Endothelial cell of umbilical vein (primary cell): ENCODE measurements at regions not wholly inside any gene's neighbourhood (a gene's known extent, or its start where the extent isn't known, plus 50 kb on each side); places are given as distances from the start of the nearest gene placed in this dataset.

Experiments used
- BruUV-seq: library from RNA; stranded (reverse); fragments of 400-500 nt; replicated peaks from 2 replicates; lab custom pipeline; 2021; lab: Mats Ljungman, UMichigan
- CTCF ChIA-PET: fragments of 300-600, 350-600 bp; sonication (Branson Sonifier 250); formaldehyde crosslinking; loops from one replicate; lab custom pipeline; 2021; ENCODE audit warnings: antibody characterized with exemption, inconsistent platforms; lab: Charles Lee
- POLR2A ChIA-PET: fragments of 300-600, 350-600 bp; sonication (Branson Sonifier 250); formaldehyde crosslinking; loops from one replicate; lab custom pipeline; 2021; ENCODE audit warnings: antibody characterized with exemption, inconsistent platforms; lab: Charles Lee
- DNase-seq: peaks from one replicate; pipeline ENCODE4 v3.0.0-alpha.2; 2011; ENCODE audit warnings: low read depth, low spot score
- FAIRE-seq: peaks from 2 replicates; lab custom pipeline; 2011; peaks lifted over from hg19 to GRCh38; lab: Jason Lieb, UNC
- H2AFZ ChIP-seq: 2 replicates; pipeline ENCODE4 v1.6.0; 2012; ENCODE audit warnings: low read depth, low read length, control low read depth, inconsistent platforms
- H3K27ac ChIP-seq: 2 replicates; pipeline ENCODE4 v1.5.1; 2011; ENCODE audit warnings: low read depth, mild to moderate bottlenecking, control low read depth, low read length, moderate library complexity; ENCODE audit not compliant: insufficient read depth
- H3K27me3 ChIP-seq, 2 experiments: 2 replicates each; pipeline versions ENCODE4 v1.6.0 to v1.6.1; 2011; ENCODE audit warnings: low read length in 2 of 2, mixed read lengths in 1 of 2; ENCODE audit not compliant: control insufficient read depth in 2 of 2, insufficient read depth in 2 of 2
- H3K36me3 ChIP-seq, 2 experiments: 2 replicates in 1 of 2; 3 replicates in 1 of 2; pipeline ENCODE4 v1.5.1; 2011; ENCODE audit warnings: low read length in 2 of 2, mild to moderate bottlenecking in 1 of 2, moderate library complexity in 1 of 2; ENCODE audit not compliant: control insufficient read depth in 2 of 2, insufficient read depth in 2 of 2; ENCODE audit errors: extremely low read depth in 1 of 2
- H3K4me1 ChIP-seq: 3 replicates; pipeline ENCODE4 v1.5.1; 2011; ENCODE audit warnings: mild to moderate bottlenecking, low read length; ENCODE audit not compliant: control insufficient read depth, insufficient read depth; ENCODE audit errors: extremely low read depth
- H3K4me2 ChIP-seq: 2 replicates; pipeline ENCODE4 v1.6.1; 2011; ENCODE audit warnings: low read length, control low read depth, mixed read lengths; ENCODE audit not compliant: insufficient read depth
- H3K4me3 ChIP-seq, 3 experiments: fragments of 200-600 bp in 1 of 3; sonication (generic), shearing (Covaris generic) in 1 of 3; replicated peaks in 1 of 3; 2 replicates each; pipeline ENCODE4 v1.5.1; 2011 to 2016; ENCODE audit warnings: control low read depth in 3 of 3, low read length in 3 of 3, mild to moderate bottlenecking in 2 of 3, inconsistent platforms in 1 of 3, low read depth in 1 of 3, moderate library complexity in 1 of 3; ENCODE audit not compliant: insufficient read depth in 1 of 3
- H3K79me2 ChIP-seq: 2 replicates; pipeline ENCODE4 v1.6.0; 2012; ENCODE audit warnings: low read length, inconsistent platforms; ENCODE audit not compliant: control insufficient read depth, insufficient read depth
- H3K9ac ChIP-seq: replicated peaks from 2 replicates; pipeline ENCODE3; 2011; ENCODE audit warnings: low read length, control low read depth; ENCODE audit not compliant: insufficient read depth; ENCODE audit errors: extremely low read depth
- H3K9me1 ChIP-seq: replicated peaks from 3 replicates; pipeline ENCODE4 v1.6.0; 2011; ENCODE audit warnings: mild to moderate bottlenecking, low read length; ENCODE audit not compliant: control insufficient read depth, insufficient read depth; ENCODE audit errors: extremely low read depth
- H3K9me3 ChIP-seq: replicated peaks from 2 replicates; pipeline ENCODE4 v1.5.1; 2012; ENCODE audit warnings: low read length, inconsistent platforms; ENCODE audit not compliant: control insufficient read depth, insufficient read depth
- H4K20me1 ChIP-seq: replicated peaks from 2 replicates; pipeline ENCODE3; 2011; ENCODE audit warnings: mild to moderate bottlenecking, low read length; ENCODE audit not compliant: control insufficient read depth, insufficient read depth; ENCODE audit errors: extremely low read depth
- EZH2 ChIP-seq: IDR thresholded peaks from 2 replicates; pipeline ENCODE4 v1.6.1; 2012; ENCODE audit warnings: borderline replicate concordance, low read depth, mild to moderate bottlenecking, moderate library complexity, low read length, inconsistent platforms; ENCODE audit not compliant: severe bottlenecking
- FOS ChIP-seq: IDR thresholded peaks from 2 replicates; pipeline ENCODE4 v1.6.1; 2011; ENCODE audit warnings: mild to moderate bottlenecking, low read length, moderate library complexity, borderline replicate concordance; ENCODE audit not compliant: insufficient read depth
- GATA2 ChIP-seq: IDR thresholded peaks from 2 replicates; pipeline ENCODE4 v1.7.0; 2011; ENCODE audit warnings: low read depth, mild to moderate bottlenecking, moderate library complexity, mixed read lengths, low read length; ENCODE audit not compliant: insufficient read length, insufficient read depth
- JUN ChIP-seq: IDR thresholded peaks from 2 replicates; pipeline ENCODE4 v1.6.1; 2011; ENCODE audit warnings: borderline replicate concordance, low read depth; ENCODE audit not compliant: insufficient read length, insufficient read depth
- MYC ChIP-seq: IDR thresholded peaks from one replicate; pipeline ENCODE4 v1.6.1; 2011; ENCODE audit warnings: mild to moderate bottlenecking, low read depth, low read length
- POLR2A ChIP-seq: IDR thresholded peaks from 2 replicates; pipeline ENCODE4 v1.6.1; 2012; ENCODE audit warnings: low read depth, mild to moderate bottlenecking, control low read depth, low read length
- POLR2AphosphoS5 ChIP-seq: IDR thresholded peaks from 2 replicates; pipeline ENCODE4 v1.6.1; 2012; ENCODE audit warnings: low read depth, mild to moderate bottlenecking, control low read depth, low read length, moderate library complexity; ENCODE audit not compliant: insufficient read depth
- dilution Hi-C: fragments of 300-500 bp; cut with MboI; formaldehyde crosslinking; loops from one replicate; pipeline ENCODE4 v1.15.0; 2019; ENCODE audit warnings: low sequenced_read_pairs; ENCODE audit not compliant: extremely low pct_ligation_motif_present
- intact Hi-C: fragments of 100-400 bp; cut with micrococcal nuclease; formaldehyde crosslinking; loops from one replicate; pipeline ENCODE4 v1.10.0; 2022
- TF ChIP-seq, protein P1 (sequence below): IDR thresholded peaks from 2 replicates; pipeline ENCODE4 v1.6.1; 2011; ENCODE audit not compliant: insufficient read depth, insufficient read length
- TF ChIP-seq, protein P2 (sequence below), 2 donors: IDR thresholded peaks; 1 replicate in 1 of 2; 2 replicates in 1 of 2; pipeline ENCODE4 v1.5.1; 2011; ENCODE audit warnings: low read length in 2 of 2, mild to moderate bottlenecking in 2 of 2, moderate library complexity in 2 of 2, control low read depth in 1 of 2, inconsistent platforms in 1 of 2, low read depth in 1 of 2; ENCODE audit not compliant: insufficient read depth in 1 of 2; ENCODE audit errors: extremely low read depth in 1 of 2

DNA sequence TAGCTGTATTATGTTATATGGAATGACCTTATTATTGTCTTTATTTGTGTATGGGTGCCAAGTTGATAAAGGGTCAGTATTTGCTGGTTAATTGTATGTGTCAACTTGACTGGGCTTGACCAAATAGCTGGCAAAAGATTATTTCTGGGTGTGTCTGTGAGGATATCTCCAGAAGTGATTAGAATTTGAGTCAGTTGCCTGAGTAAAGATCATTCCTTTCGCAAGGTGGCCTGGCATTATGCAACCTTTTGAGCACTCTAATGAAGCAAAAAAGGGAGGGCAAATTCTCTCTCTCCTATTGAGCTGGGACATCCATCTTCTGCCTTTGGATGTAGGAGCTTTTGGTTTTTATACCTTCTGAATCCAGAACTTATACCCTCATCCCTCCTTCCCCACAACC, 82.2 kb downstream of the ATXN7L3B start:
- Histone ChIP-seq H4K20me1 (no peaks in the 10 kb centered on the region), H3K4me1 (no peaks in the 10 kb centered on the region), H3K79me2 (no peaks in the 10 kb centered on the region), H3K9ac (no peak overlapping the region), H3K4me3 (no peak overlapping the region), H3K9me3 (no peaks in the 10 kb centered on the region), H3K9me1 (no peaks in the 10 kb centered on the region), H3K36me3 (no peaks in the 10 kb centered on the region), H2AFZ (no peak overlapping the region), H3K27me3 (no peaks in the 10 kb centered on the region), H3K4me2 (no peak overlapping the region), H3K27ac (no peak overlapping the region)
- FAIRE-seq (no peak), DNase-seq (no peak)
- ChIA-PET CTCF (no interaction called here), POLR2A (no interaction called here)
- no TSS peak for BruUV-seq
- TF ChIP-seq, protein P1, sequence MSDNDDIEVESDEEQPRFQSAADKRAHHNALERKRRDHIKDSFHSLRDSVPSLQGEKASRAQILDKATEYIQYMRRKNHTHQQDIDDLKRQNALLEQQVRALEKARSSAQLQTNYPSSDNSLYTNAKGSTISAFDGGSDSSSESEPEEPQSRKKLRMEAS = no peak
- TF ChIP-seq GATA2 (no peak), POLR2AphosphoS5 (no peak), MYC (no peak), FOS (no peak), POLR2A (no peak), JUN (no peak), EZH2 (no peak)
- TF ChIP-seq, protein P2, sequence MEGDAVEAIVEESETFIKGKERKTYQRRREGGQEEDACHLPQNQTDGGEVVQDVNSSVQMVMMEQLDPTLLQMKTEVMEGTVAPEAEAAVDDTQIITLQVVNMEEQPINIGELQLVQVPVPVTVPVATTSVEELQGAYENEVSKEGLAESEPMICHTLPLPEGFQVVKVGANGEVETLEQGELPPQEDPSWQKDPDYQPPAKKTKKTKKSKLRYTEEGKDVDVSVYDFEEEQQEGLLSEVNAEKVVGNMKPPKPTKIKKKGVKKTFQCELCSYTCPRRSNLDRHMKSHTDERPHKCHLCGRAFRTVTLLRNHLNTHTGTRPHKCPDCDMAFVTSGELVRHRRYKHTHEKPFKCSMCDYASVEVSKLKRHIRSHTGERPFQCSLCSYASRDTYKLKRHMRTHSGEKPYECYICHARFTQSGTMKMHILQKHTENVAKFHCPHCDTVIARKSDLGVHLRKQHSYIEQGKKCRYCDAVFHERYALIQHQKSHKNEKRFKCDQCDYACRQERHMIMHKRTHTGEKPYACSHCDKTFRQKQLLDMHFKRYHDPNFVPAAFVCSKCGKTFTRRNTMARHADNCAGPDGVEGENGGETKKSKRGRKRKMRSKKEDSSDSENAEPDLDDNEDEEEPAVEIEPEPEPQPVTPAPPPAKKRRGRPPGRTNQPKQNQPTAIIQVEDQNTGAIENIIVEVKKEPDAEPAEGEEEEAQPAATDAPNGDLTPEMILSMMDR (IDR thresholded peaks at IDR 0.05; ENCODE audit: extremely low read depth in 1 of 2, insufficient read depth in 1 of 2, low read depth in 1 of 2, low read length in 2 of 2) = no peak
- dilution Hi-C loops (no loop called here), intact Hi-C loops (no loop called here)
